NCI-H187 (cell line): ENCODE measurements at regions not wholly inside any gene's neighbourhood (a gene's known extent, or its start where the extent isn't known, plus 50 kb on each side); places are given as distances from the start of the nearest gene placed in this dataset.
"Not testable (repeated sequence)": the region's sequence is repeated elsewhere in the genome, so short reads cannot be mapped to it uniquely, and the experiment has no call there.

ENCODE experiments used
- DNase-seq, 2 experiments: peaks; one replicate each; lab custom pipeline; 2025; lab: John Stamatoyannopoulos, UW

GRCh38 chr5:158264264-158264663 is 405.3 kb upstream of the CLINT1 start:
- DNase-seq: no peak

- no peak for DNase-seq
Measured at GRCh38 chr5:158261674-158262367, 402.9 kb upstream of the CLINT1 start.

GRCh38 chr5:158256096-158256495 is 397.2 kb upstream of the CLINT1 start:
- no peak for DNase-seq

- no peak for DNase-seq
Measured at GRCh38 chr5:158255609-158256008, 396.7 kb upstream of the CLINT1 start.

- DNase-seq: no peak
Measured at GRCh38 chr5:158246661-158247060, 387.7 kb upstream of the CLINT1 start.

- no peak for DNase-seq
Measured at GRCh38 chr5:158245513-158245912, 386.6 kb upstream of the CLINT1 start.

- no peak for DNase-seq
Measured at GRCh38 chr5:158244882-158245281, 385.9 kb upstream of the CLINT1 start.

- DNase-seq: no peak
Measured at GRCh38 chr5:158236511-158237335, 377.8 kb upstream of the CLINT1 start.

- DNase-seq: no peak
Measured at GRCh38 chr5:158235159-158235547, 376.2 kb upstream of the CLINT1 start.

GRCh38 chr5:158234323-158235158 is 375.6 kb upstream of the CLINT1 start:
- peak; percentile 10 to 48 for DNase-seq

GRCh38 chr5:158233735-158234322 is 374.9 kb upstream of the CLINT1 start:
- no peak for DNase-seq

- not testable (repeated sequence) for DNase-seq
Measured at GRCh38 chr5:158227314-158227713, 368.4 kb upstream of the CLINT1 start.

GRCh38 chr5:158226496-158226895 is 367.6 kb upstream of the CLINT1 start:
- DNase-seq: no peak

GRCh38 chr5:158224253-158224652 is 365.3 kb upstream of the CLINT1 start:
- DNase-seq: no peak

GRCh38 chr5:158223054-158223600 is 364.2 kb upstream of the CLINT1 start:
- no peak for DNase-seq

GRCh38 chr5:158212917-158213316 is 354.0 kb upstream of the CLINT1 start:
- DNase-seq: no peak

- DNase-seq: no peak
Measured at GRCh38 chr5:158212237-158212636, 353.3 kb upstream of the CLINT1 start.

- no peak for DNase-seq
Measured at GRCh38 chr5:158209219-158209908, 350.4 kb upstream of the CLINT1 start.

GRCh38 chr5:158207733-158208132 is 348.8 kb upstream of the CLINT1 start:
- no peak for DNase-seq

- no peak for DNase-seq
Measured at GRCh38 chr5:158205992-158206391, 347.0 kb upstream of the CLINT1 start.

GRCh38 chr5:158203261-158203660 is 344.3 kb upstream of the CLINT1 start:
- DNase-seq: no peak
